Stimulated activated CD8-positive, alpha-beta memory T cell treated with anti-CD3 and anti-CD28 coated beads, Interleukin-7, amount 100 ng/mL, for 4 hours (primary cell): ENCODE measurements at regions not wholly inside any gene's neighbourhood (a gene's known extent, or its start where the extent isn't known, plus 50 kb on each side); places are given as distances from the start of the nearest gene placed in this dataset.
"Not testable (repeated sequence)": the region's sequence is repeated elsewhere in the genome, so short reads cannot be mapped to it uniquely, and the experiment has no call there.

Experiments
- DNase-seq, 2 donors: peaks; one replicate each; pipeline ENCODE4 v3.0.0-alpha.2; 2020; ENCODE audit warnings: low read depth in 2 of 2

GRCh38 chr5:109989994-109990722, 300.4 kb downstream of the MAN2A1 start:
- no peak for DNase-seq

DNA sequence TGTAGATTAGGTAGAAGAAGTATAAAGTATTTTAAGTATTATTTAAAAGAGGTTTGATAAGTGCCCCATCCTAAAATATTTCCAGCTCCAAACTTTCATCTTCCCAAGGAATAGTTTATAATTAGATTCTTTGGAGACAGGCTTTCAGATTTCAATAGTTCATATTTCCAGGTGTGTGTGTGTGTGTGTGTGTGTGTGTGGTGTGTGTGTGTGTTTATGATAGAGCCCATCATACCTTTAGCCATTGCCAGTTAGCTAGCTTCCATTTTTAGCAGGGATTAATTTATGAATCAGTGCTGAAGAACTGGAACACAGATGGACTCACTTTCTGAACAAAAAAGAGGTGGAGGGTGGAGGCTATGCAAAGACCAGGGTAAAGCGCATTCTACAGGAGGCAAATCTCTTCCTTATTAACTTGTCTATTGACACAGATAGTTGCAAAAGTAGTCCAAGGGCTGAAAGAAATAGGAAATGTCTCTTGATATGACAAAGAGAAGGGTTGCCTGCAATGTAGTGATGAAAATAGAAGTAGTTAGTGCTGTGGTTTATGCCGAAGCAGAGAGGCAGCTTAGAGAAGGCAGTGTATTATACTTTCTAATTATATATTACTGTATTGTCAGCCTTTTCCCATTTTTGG, 301.1 kb downstream of the MAN2A1 start:
- DNase-seq: no peak

DNA sequence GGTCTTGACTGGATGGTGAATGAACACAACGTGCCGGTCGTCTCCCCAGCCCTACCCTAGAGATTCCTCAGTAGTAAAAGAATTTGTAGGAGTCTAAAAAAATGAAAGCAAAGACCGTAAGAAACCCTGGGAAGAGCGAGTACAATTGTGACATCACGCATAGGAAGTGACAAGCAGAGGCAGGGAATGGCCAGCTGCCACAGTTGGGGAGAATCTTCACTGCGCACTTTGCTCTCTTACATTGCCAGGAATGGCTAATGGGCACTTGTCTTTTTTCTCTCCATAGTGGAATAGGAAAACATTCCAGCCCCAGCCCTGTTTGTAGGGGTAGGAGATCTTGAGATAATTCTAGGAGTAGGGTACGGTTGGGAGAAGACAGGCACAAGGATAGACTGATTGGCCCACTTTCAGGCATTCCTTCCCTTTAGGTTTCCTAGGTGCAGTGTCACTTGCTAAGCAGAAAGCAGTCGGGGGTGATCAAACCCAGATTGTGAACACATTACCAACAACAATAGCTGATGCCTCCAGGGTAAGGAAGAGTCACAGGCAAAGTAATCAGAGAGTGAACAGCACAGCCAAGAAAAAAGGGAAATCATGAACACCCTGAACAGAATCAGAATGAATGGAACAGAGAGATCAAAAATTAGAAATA, 302.7 kb downstream of the MAN2A1 start:
- no peak for DNase-seq

DNA sequence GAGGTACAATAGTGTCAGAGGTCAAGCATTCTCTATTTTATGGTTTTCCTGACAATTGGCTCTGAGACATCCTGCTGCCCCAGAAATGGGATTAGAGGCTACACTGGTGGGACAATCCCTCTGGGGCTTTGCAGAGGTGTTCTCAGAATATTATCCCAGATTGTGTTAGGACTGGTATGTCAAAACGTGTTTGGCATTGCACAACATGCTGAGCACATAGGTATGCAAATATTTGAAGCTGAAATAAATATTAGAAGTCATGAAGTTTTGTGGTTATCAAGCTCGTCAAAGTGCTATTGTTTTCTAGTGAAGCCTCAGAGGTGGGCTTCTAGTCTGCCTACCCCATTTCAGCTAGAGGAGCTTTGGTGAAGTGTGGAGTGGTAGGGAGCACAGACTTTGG, 304.4 kb downstream of the MAN2A1 start:
- no peak for DNase-seq

GRCh38 chr5:109996246-109996645, 306.5 kb downstream of the MAN2A1 start:
- no peak for DNase-seq

- DNase-seq: no peak
Measured at GRCh38 chr5:109997161-109997560, 307.4 kb downstream of the MAN2A1 start.

DNA sequence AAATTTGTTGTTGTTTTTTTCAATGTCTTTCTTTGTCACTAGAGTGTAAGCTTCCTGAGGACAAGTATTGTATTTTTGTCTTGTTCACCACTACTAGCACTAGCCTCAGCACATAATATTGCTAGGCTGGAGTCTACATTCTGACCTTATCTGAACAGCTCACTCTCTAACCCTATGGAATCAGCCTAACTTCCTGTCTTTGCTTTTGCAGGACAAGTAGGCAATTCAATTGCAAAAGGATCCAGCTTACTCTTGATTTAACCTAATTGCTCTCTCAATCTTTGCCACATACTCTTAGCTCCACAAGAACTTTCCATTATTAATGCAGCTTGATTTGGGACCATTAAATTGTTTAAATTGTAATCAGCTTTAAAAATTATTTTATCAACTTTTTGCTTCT, 308.5 kb downstream of the MAN2A1 start:
- DNase-seq: no peak

- DNase-seq: no peak
Measured at GRCh38 chr5:109998726-109999125, 309.0 kb downstream of the MAN2A1 start.

DNA sequence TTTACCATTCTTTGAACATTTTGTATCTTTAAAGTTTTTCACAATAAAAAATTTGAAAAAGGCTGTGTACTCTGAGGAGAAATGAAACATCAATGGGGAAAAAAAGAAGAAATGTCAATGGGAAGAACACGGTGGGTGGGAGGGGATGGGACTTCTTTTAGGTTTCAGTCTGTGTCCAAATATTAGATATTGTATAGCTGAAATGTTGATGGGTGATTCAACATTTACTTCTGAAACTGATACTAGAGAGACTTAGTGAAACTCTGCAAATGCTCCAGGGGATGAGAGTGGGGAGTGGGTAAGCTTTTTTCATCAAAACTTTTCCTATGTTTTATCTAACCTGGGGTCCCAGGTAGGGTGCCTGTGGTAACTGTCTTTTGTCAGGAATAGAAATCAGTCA, 311.9 kb downstream of the MAN2A1 start:
- DNase-seq: no peak

DNA sequence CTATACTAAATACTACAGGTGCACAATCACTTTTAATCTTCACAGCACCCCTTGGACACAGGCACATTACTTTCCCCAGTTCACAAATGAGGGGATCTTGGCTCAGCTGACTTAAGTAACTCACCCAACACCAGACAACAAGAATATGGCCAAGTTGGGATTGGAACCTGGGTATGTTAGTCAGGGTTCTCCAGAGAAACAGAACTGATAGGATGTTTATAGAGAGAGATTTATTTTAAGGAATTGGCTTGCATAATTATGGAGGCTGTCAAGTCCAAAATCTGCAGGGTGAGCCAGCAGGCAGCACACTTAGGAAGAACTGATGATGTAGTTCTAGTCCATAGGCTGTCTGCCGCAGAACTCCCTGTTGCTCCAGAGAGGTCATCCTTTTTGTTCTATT, 312.9 kb downstream of the MAN2A1 start:
- DNase-seq: no peak

DNA sequence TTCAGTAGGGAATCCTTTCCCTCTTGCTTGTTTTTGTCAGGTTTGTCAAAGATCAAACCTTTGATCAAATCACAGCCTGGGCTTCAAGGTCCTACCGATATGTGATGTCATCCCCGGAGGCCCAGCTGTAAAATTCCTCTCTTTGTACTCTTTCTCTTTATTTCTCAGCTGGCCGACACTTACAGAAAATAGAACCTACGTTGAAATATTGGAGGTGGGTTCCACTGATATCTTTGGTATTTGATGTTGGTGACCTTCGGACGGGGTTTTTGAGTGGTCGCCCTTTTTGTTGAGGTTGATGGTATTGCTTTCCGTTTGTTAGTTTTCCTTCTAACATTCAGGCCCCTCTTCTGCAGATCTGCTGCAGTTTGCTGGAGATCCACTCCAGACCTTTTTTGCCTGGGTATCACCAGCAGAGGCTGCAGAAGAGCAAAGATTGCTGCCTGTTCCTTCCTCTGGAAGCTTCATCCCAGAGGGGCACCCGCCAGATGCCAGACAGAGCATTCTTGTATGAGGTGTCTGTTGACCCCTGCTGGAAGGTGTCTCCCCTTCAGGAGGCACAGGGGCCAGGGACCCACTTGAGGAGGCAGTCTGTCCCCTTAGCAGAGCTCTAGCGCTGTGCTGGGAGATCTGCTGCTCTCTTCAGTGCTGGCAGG, 316.3 kb downstream of the MAN2A1 start:
- not testable (repeated sequence) for DNase-seq

- DNase-seq: no peak
Measured at GRCh38 chr5:110007101-110007500, 317.4 kb downstream of the MAN2A1 start.

- DNase-seq: no peak
Measured at GRCh38 chr5:110008131-110008530, 318.4 kb downstream of the MAN2A1 start.

DNA sequence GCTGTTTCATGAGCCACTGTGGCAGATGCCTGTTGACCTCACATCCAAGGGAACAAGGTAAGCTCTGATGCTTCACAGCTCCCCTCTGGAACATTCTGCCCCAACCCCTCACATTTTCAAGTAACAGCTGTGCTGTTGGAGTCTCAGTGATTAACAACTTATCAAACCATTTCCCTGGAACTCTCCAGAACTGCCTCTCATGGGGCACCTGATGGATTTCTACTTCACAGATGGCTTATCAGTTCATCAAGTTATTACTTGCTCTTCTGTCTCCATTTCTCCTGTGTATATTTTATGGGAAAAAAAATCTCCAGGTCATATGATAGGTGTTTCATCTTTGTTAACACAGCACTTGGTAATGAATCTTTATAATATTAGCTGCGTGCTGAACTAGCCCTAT, 322.4 kb downstream of the MAN2A1 start:
- DNase-seq: no peak

GRCh38 chr5:110013017-110013416, 323.3 kb downstream of the MAN2A1 start:
- no peak for DNase-seq

DNA sequence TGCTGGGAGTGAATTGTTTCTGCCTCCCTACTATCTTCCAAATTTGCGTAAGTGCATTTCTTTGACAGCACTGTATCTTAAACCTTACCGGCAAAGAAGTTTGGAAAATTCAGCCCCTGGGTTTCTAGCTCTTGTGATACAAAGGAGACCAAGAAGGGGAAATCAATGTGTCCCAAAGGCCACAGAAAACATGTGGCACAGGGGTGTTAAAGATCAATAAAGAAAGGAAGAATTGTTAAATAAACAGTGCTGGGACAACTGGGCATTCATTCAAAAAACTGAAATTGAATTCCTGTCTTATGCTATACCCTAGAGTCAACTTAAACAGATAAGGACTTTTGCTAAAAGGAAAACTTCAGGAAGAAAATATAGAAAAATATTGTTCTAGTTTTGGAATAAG, 328.1 kb downstream of the MAN2A1 start:
- DNase-seq: no peak

DNA sequence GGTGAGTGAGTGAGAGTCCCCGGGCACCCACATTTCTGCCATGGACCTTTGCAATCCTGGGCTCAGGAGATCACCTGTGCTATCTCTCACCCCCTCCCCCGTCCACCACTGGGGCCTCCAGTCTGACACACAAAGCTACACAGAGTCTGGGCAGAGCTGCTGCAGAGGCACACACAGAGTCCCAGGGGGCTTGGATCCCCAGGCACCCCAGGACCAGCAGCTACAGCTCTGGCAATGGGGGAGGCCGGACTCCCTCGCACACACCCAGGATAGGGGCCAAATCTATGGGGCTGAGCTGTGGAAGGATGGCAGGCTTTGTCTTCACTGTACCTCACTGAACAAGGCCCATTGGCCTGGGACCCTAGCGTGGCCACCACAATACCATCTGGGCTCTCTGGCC, 328.8 kb downstream of the MAN2A1 start:
- DNase-seq: no peak

DNA sequence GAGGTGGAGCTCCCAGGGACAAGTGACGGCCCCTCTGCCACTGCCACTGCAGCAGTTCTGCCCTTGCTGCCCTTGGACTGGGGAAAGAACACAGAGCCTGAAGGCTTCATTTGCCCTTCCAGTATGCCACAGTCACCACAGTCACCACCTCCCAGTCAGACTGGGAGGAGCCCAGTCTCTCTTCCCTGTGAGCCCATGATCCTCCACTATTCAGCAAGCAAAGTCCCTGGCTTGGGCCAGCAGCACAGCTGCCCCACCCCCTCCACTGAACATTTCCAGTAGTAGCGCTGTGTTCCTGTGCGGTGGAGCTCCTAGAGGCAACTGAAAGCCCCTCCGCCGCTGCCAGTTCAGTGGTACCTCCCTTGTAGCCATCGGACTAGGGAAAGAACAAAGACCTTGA, 329.4 kb downstream of the MAN2A1 start:
- DNase-seq: no peak

DNA sequence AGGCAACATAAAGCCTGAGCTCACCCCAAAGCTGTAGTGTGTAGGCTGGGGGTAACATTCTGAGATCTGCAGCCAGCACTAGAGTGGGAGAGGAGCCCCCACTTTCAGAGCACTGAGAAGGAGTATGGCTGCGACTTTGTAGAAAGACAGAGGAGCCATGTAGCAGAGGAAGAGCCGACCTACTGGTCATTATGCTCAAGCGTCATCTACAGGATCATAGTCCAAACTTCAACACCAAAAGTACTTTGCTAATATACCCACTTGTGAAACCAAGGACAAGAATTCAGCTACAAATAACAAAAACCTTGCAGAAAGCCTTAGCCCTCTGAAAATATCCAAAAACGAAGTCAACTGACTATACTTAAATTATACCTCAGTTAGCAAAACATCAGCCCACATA, 330.1 kb downstream of the MAN2A1 start:
- no peak for DNase-seq

DNA sequence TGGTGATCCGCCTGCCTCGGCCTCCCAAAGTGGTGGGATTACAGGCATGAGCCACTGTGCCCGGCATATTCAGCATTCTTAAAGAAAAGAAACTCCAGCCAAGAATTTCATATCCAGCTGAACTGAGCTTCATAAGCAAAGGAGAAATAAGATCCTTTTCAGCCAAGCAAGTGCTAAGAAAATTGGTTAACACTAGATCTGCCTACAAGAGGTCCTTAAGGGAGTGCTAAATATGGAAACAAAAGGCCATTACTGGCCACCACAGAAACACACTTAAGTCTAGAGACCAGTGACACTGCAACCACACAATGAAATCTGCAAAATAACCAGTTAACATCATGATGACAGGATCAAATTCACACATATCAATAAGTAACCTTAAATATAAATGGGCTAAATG, 331.5 kb downstream of the MAN2A1 start:
- no peak for DNase-seq

- no peak for DNase-seq
Measured at GRCh38 chr5:110025160-110025559, 335.4 kb downstream of the MAN2A1 start.

DNA sequence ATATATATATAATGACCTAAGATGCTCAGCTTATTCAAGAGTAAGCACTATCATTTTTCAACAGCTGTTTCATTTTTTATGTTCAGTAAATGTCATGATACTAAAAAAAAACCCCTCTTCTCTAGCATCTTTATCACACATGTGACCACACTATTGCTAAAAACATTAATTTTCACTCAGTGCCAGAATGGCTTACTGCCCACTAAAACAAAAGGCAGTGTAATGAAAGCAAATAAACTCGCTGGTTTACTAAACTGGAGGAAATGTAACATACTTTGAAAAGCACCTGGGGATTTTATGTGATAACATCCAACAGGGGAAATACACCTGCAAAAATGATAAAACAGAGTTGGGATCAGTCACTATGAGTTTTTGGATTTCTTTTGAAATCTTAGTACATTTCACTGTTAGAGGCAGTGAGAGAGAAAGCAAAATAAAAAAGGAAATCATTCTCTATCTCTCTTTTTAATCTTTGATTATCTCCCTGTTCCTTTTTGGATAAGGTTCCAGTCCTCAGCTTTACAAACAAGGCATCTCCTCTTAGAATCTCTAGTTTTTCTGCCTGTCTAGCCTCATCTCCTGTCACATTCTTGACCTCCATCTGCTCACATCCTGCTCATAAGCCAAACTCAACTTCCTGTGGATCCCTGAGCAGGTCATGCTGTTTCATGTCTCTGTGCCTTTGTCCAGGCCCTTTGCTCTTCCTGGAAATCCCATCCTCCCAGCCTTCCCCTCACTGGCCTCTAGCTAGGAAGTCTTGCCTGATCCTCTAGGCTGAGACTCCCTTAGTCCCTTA, 338.0 kb downstream of the MAN2A1 start:
- DNase-seq: no peak
